ENCODE measurements at regions not wholly inside any gene's neighbourhood (a gene's known extent, or its start where the extent isn't known, plus 50 kb on each side); places are given as distances from the start of the nearest gene placed in this dataset.

DNA sequence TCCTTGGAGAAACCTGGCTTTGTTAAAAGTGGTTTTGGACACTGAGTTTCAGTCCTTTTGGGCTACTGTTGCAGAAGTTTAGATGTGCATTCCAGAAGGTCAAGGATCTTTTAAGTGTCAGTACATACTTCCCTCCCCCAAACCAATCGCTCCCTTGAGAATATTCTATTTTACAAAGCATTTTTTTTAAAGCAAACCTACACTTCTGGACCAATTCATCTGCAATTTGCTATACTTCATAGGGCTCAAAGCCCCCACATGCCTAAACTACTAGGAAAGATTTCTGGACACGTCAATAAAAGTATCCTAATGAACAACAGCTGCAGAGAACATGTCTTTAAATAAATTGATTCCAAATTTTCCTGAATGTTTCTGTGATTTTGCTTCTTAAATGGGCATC lies 157.6 kb downstream of the RDH14 start:
- no peaks in the 10 kb centered on the region for H3K9me3 ChIP-seq (ENCODE audit: control insufficient read depth, low read depth, low read length)
- no peak overlapping the region for H2BK120ac ChIP-seq (ENCODE audit: low read depth, low read length, poor library complexity, severe bottlenecking)
- H3K9me3 Mint-ChIP-seq, result no peaks in the 10 kb centered on the region
- H3K36me3 Mint-ChIP-seq (ENCODE audit: insufficient read depth in 1 of 3, low read depth in 3 of 3), result no peaks in the 10 kb centered on the region
- H3K23me2 ChIP-seq (ENCODE audit: insufficient read length, low read depth, low read length, poor library complexity, severe bottlenecking), result no peaks in the 10 kb centered on the region
- no peak overlapping the region for H3K4ac ChIP-seq (ENCODE audit: low read depth, low read length)
- no peak overlapping the region for H4K5ac ChIP-seq (ENCODE audit: insufficient read length, low read depth, low read length)
- no peak overlapping the region for H3K23ac ChIP-seq (ENCODE audit: insufficient read length, low read depth, low read length)
- H2BK12ac ChIP-seq (ENCODE audit: insufficient read length, low read depth, low read length), result no peak overlapping the region
- no peak overlapping the region for H2AFZ ChIP-seq (ENCODE audit: low read length)
- H3K56ac ChIP-seq (ENCODE audit: insufficient read length, low read depth, low read length), result no peak overlapping the region
- no peak overlapping the region for H3T11ph ChIP-seq (ENCODE audit: low read length)
- H3K27me3 ChIP-seq (ENCODE audit: insufficient read depth, low read length), result no peaks in the 10 kb centered on the region
- H2BK20ac ChIP-seq (ENCODE audit: low read depth, low read length, poor library complexity, severe bottlenecking), result no peak overlapping the region
- H3K27ac ChIP-seq (ENCODE audit: insufficient read length, low read depth, low read length), result no peak overlapping the region
- TF ChIP-seq, protein P1, sequence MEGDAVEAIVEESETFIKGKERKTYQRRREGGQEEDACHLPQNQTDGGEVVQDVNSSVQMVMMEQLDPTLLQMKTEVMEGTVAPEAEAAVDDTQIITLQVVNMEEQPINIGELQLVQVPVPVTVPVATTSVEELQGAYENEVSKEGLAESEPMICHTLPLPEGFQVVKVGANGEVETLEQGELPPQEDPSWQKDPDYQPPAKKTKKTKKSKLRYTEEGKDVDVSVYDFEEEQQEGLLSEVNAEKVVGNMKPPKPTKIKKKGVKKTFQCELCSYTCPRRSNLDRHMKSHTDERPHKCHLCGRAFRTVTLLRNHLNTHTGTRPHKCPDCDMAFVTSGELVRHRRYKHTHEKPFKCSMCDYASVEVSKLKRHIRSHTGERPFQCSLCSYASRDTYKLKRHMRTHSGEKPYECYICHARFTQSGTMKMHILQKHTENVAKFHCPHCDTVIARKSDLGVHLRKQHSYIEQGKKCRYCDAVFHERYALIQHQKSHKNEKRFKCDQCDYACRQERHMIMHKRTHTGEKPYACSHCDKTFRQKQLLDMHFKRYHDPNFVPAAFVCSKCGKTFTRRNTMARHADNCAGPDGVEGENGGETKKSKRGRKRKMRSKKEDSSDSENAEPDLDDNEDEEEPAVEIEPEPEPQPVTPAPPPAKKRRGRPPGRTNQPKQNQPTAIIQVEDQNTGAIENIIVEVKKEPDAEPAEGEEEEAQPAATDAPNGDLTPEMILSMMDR (conservative IDR thresholded peaks at IDR 0.05), result no peak
- H4K8ac ChIP-seq (replicated peaks; ENCODE audit: insufficient read length, low read depth, low read length), result no peak overlapping the region
- no peaks in the 10 kb centered on the region for H3K4me1 ChIP-seq (ENCODE audit: insufficient read depth, low read length)
- H4K91ac ChIP-seq (ENCODE audit: insufficient read length, low read depth, low read length), result no peak overlapping the region
- no peak overlapping the region for H3K4me2 ChIP-seq (ENCODE audit: insufficient read depth, insufficient read length, low read length)
- no peak overlapping the region for H2BK15ac ChIP-seq (ENCODE audit: low read depth, low read length)
- no peaks in the 10 kb centered on the region for H3K79me2 ChIP-seq (ENCODE audit: insufficient read depth, low read length)
- H4K20me1 ChIP-seq (ENCODE audit: control insufficient read depth, insufficient read depth, insufficient read length), result no peaks in the 10 kb centered on the region
- no peak overlapping the region for H2AK5ac ChIP-seq (ENCODE audit: insufficient read length, low read length)
- H3K4me1 Mint-ChIP-seq, result peaks cover 5 to 6% of the 10 kb centered on the region in 2 experiments; a peak in 3 of 4 replicates
- H3K27me3 Mint-ChIP-seq (ENCODE audit: low read depth), result no peaks in the 10 kb centered on the region
- no peak for DNase-seq
- no peak overlapping the region for H3K4me3 Mint-ChIP-seq
- no peak overlapping the region for H3K27ac Mint-ChIP-seq
- H3K14ac ChIP-seq (ENCODE audit: insufficient read depth, low read length), result no peak overlapping the region
- H3K79me1 ChIP-seq (ENCODE audit: insufficient read depth, low read depth, low read length, poor library complexity, severe bottlenecking), result no peaks in the 10 kb centered on the region
- WGBS (ENCODE audit: extremely low coverage, insufficient read length, low lambda C conversion rate), result no CpG with 5 or more reads among the region's 2 CpGs
- no peak overlapping the region for H2BK5ac ChIP-seq (ENCODE audit: insufficient read length, low read length)
- no peak overlapping the region for H3K9ac ChIP-seq (ENCODE audit: extremely low read depth, insufficient read length, low read length)
- H3K18ac ChIP-seq (ENCODE audit: insufficient read length, low read depth, low read length), result no peak overlapping the region
